Caco-2 (cell line): ENCODE measurements at regions not wholly inside any gene's neighbourhood (a gene's known extent, or its start where the extent isn't known, plus 50 kb on each side); places are given as distances from the start of the nearest gene placed in this dataset.

ENCODE experiments used
- BruUV-seq: library from RNA; stranded (reverse); fragments of 400-500 nt; replicated peaks from 2 replicates; lab custom pipeline; 2021; lab: Mats Ljungman, UMichigan
- CTCF ChIA-PET: fragments of 300-600 bp; sonication (Branson Sonifier 250); formaldehyde crosslinking; loops from one replicate; lab custom pipeline; 2022; ENCODE audit warnings: antibody characterized with exemption; lab: Charles Lee
- POLR2A ChIA-PET: fragments of 300-600 bp; sonication (Branson Sonifier 250); formaldehyde crosslinking; loops from one replicate; lab custom pipeline; 2022; ENCODE audit warnings: antibody characterized with exemption; lab: Charles Lee
- DNase-seq, 2 experiments: peaks; one replicate each; pipeline versions ENCODE4 v3.0.0 to v3.0.0-alpha.2; 2020 to 2022
- H3K27me3 ChIP-seq: replicated peaks from 2 replicates; pipeline ENCODE4 v1.6.0; 2011; ENCODE audit warnings: low read length; ENCODE audit not compliant: control insufficient read depth, insufficient read depth
- H3K36me3 ChIP-seq: 2 replicates; pipeline ENCODE4 v1.5.1; 2011; ENCODE audit warnings: low read length; ENCODE audit not compliant: control insufficient read depth, insufficient read depth
- H3K4me1 ChIP-seq: fragments of 250-450 bp; sonication (Bioruptor Pico); 2 replicates; pipeline ENCODE4 v1.5.1; 2020; ENCODE audit warnings: mild to moderate bottlenecking
- H3K4me3 ChIP-seq: 2 replicates; pipeline ENCODE4 v1.5.1; 2011; ENCODE audit warnings: low read depth, mild to moderate bottlenecking, control low read depth, low read length
- H3K9me3 ChIP-seq: fragments of 250-450 bp; sonication (Bioruptor Pico); 2 replicates; pipeline ENCODE4 v1.5.1; 2020; ENCODE audit warnings: mild to moderate bottlenecking, moderate library complexity
- H3K27ac Mint-ChIP-seq: one replicate; pipeline ENCODE4 v1.8.0; 2022; ENCODE audit warnings: mixed read lengths; ENCODE audit not compliant: unreplicated experiment
- H3K27me3 Mint-ChIP-seq: one replicate; pipeline ENCODE4 v1.8.0; 2022; ENCODE audit warnings: mixed read lengths; ENCODE audit not compliant: insufficient read depth, unreplicated experiment
- H3K36me3 Mint-ChIP-seq: one replicate; pipeline ENCODE4 v1.8.0; 2022; ENCODE audit warnings: mild to moderate bottlenecking, mixed read lengths; ENCODE audit not compliant: insufficient read depth, unreplicated experiment
- H3K4me1 Mint-ChIP-seq: one replicate; pipeline ENCODE4 v1.8.0; 2022; ENCODE audit warnings: low read depth, mixed read lengths; ENCODE audit not compliant: unreplicated experiment
- H3K4me3 Mint-ChIP-seq: one replicate; pipeline ENCODE4 v1.8.0; 2022; ENCODE audit warnings: mild to moderate bottlenecking, moderate library complexity, mixed read lengths; ENCODE audit not compliant: unreplicated experiment
- H3K9me3 Mint-ChIP-seq: one replicate; pipeline ENCODE4 v1.8.0; 2022; ENCODE audit warnings: mixed read lengths; ENCODE audit not compliant: unreplicated experiment
- CTCF ChIP-seq, 2 experiments: fragments of 200-600 bp in 1 of 2; IDR thresholded peaks; 1 replicate in 1 of 2; 2 replicates in 1 of 2; pipeline versions ENCODE4 v1.5.1 to v1.8.0; 2011 to 2022; ENCODE audit warnings: antibody characterized with exemption in 1 of 2, control low read depth in 1 of 2, inconsistent platforms in 1 of 2, low read depth in 1 of 2, low read length in 1 of 2, mild to moderate bottlenecking in 1 of 2, moderate library complexity in 1 of 2; ENCODE audit not compliant: insufficient read depth in 1 of 2, severe bottlenecking in 1 of 2, unreplicated experiment in 1 of 2
- intact Hi-C: fragments of 100-400 bp; cut with micrococcal nuclease; formaldehyde crosslinking; loops from one replicate; pipeline ENCODE4 v1.10.0; 2022; ENCODE audit not compliant: unreplicated experiment

GRCh38 chr10:83515001-83515400 lies 624.3 kb upstream of the GHITM start:
- H3K4me1 Mint-ChIP-seq = no peaks in the 10 kb centered on the region

GRCh38 chr10:83516788-83517187 lies 622.5 kb upstream of the GHITM start:
- ChIA-PET CTCF (no interaction called here), POLR2A (no interaction called here)
- Histone ChIP-seq H3K4me3 (no peak overlapping the region), H3K4me1 (no peaks in the 10 kb centered on the region), H3K9me3 (no peaks in the 10 kb centered on the region), H3K36me3 (no peaks in the 10 kb centered on the region), H3K27me3 (no peaks in the 10 kb centered on the region)
- no peaks in the 10 kb centered on the region for H3K27me3 Mint-ChIP-seq
- DNase-seq = no peak
- no peak for TF ChIP-seq CTCF (IDR thresholded peaks at IDR 0.05; ENCODE audit: insufficient read depth in 1 of 2, low read depth in 1 of 2, low read length in 1 of 2, severe bottlenecking in 1 of 2, unreplicated experiment in 1 of 2)
- H3K27ac Mint-ChIP-seq = no peak overlapping the region
- no TSS peak for BruUV-seq
- no peaks in the 10 kb centered on the region for H3K9me3 Mint-ChIP-seq
- no peaks in the 10 kb centered on the region for H3K4me1 Mint-ChIP-seq
- no peaks in the 10 kb centered on the region for H3K36me3 Mint-ChIP-seq
- intact Hi-C loops = no loop called here
- no peak overlapping the region for H3K4me3 Mint-ChIP-seq

More at GRCh38 chr10:83515001-83515400, 624.3 kb upstream of the GHITM start:
- H3K4me1 ChIP-seq = no peaks in the 10 kb centered on the region
- H3K27me3 Mint-ChIP-seq = no peaks in the 10 kb centered on the region
- H3K9me3 Mint-ChIP-seq = no peaks in the 10 kb centered on the region
- no peak overlapping the region for H3K4me3 ChIP-seq
- no peaks in the 10 kb centered on the region for H3K27me3 ChIP-seq
- no peak for TF ChIP-seq CTCF (IDR thresholded peaks at IDR 0.05; ENCODE audit: insufficient read depth in 1 of 2, low read depth in 1 of 2, low read length in 1 of 2, severe bottlenecking in 1 of 2, unreplicated experiment in 1 of 2)
- intact Hi-C loops = no loop called here
- CTCF ChIA-PET = no interaction called here
- no peak overlapping the region for H3K4me3 Mint-ChIP-seq
- no TSS peak for BruUV-seq
- no peaks in the 10 kb centered on the region for H3K36me3 Mint-ChIP-seq
- no peaks in the 10 kb centered on the region for H3K9me3 ChIP-seq
- no peak overlapping the region for H3K27ac Mint-ChIP-seq
- H3K36me3 ChIP-seq = no peaks in the 10 kb centered on the region
- no peak for DNase-seq
- POLR2A ChIA-PET = no interaction called here

- Mint-ChIP-seq H3K4me3 (no peak overlapping the region), H3K9me3 (no peaks in the 10 kb centered on the region), H3K27ac (no peak overlapping the region), H3K27me3 (no peaks in the 10 kb centered on the region), H3K4me1 (no peaks in the 10 kb centered on the region), H3K36me3 (no peaks in the 10 kb centered on the region)
- intact Hi-C loops = no loop called here
- Histone ChIP-seq H3K9me3 (no peaks in the 10 kb centered on the region), H3K4me1 (no peaks in the 10 kb centered on the region), H3K4me3 (no peak overlapping the region), H3K36me3 (no peaks in the 10 kb centered on the region), H3K27me3 (no peaks in the 10 kb centered on the region)
- CTCF ChIA-PET = no interaction called here
- DNase-seq = no peak
- POLR2A ChIA-PET = no interaction called here
- no TSS peak for BruUV-seq
- TF ChIP-seq CTCF (IDR thresholded peaks at IDR 0.05; ENCODE audit: insufficient read depth in 1 of 2, low read depth in 1 of 2, low read length in 1 of 2, severe bottlenecking in 1 of 2, unreplicated experiment in 1 of 2) = no peak
Observed at GRCh38 chr10:83517456-83517855, 621.9 kb upstream of the GHITM start.
